Activated CD8-positive, alpha-beta T cell treated with anti-CD3 and anti-CD28 coated beads, Interleukin-2, amount 10 ng/mL, durations not matched to agents 7 days and 5 days (primary cell): ENCODE measurements at regions not wholly inside any gene's neighbourhood (a gene's known extent, or its start where the extent isn't known, plus 50 kb on each side); places are given as distances from the start of the nearest gene placed in this dataset.
A peak's percentile ranks its signal among the peaks of the same experiment; 100 is the strongest.

Experiments used
- ATAC-seq: fragments of 150-1000 bp; cut with Tn5 transposase; one replicate; pipeline ENCODE4 v1.10.0; 2021; ENCODE audit warnings: moderate library complexity
- CTCF ChIA-PET: fragments of 350-600 bp; sonication (Branson Sonifier 250); formaldehyde crosslinking; loops from one replicate; lab custom pipeline; 2021; ENCODE audit warnings: antibody characterized with exemption; lab: Charles Lee
- POLR2A ChIA-PET: fragments of 350-600 bp; sonication (Branson Sonifier 250); formaldehyde crosslinking; loops from one replicate; lab custom pipeline; 2021; ENCODE audit warnings: antibody characterized with exemption; lab: Charles Lee
- DNase-seq: peaks from one replicate; pipeline ENCODE4 v3.0.0-alpha.2; 2020
- H3K27ac Mint-ChIP-seq: one replicate; pipeline ENCODE4 v1.8.0; 2021; ENCODE audit warnings: mild to moderate bottlenecking, mixed read lengths
- H3K27me3 Mint-ChIP-seq: one replicate; pipeline ENCODE4 v1.8.0; 2021; ENCODE audit warnings: low read depth, mixed read lengths
- H3K36me3 Mint-ChIP-seq: one replicate; pipeline ENCODE4 v1.8.0; 2021; ENCODE audit warnings: low read depth, mixed read lengths
- H3K4me1 Mint-ChIP-seq: one replicate; pipeline ENCODE4 v1.8.0; 2021; ENCODE audit warnings: low read depth, mixed read lengths
- H3K4me3 Mint-ChIP-seq: one replicate; pipeline ENCODE4 v1.8.0; 2021; ENCODE audit warnings: mild to moderate bottlenecking, mixed read lengths
- H3K9me3 Mint-ChIP-seq: one replicate; pipeline ENCODE4 v1.8.0; 2022; ENCODE audit warnings: mixed read lengths; ENCODE audit not compliant: insufficient read depth

DNA sequence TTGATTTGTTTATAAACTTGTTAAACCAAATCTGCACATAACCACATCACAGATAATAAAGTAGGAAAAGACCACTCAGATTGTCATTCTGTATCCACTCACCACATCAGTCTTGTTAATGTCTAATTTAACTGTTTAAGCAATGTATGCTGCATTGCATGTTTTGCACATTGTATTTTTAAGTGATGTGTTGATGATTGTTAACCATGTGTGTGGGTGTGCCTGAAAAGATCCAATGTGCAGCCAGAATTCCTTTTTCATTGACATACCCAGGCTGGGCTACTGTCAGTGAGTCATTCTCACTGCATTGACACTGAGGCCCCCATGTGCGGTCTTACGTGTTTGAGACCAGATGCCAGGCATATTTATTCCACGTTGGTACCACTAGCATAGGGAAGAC is 167.3 kb downstream of the TRMT11 start:
- ChIA-PET POLR2A (no interaction called here), CTCF (no interaction called here)
- no peak for DNase-seq
- H3K36me3 Mint-ChIP-seq: no peaks in the 10 kb centered on the region
- no peak overlapping the region for H3K27ac Mint-ChIP-seq
- H3K4me1 Mint-ChIP-seq: peaks cover 12% of the 10 kb centered on the region
- no peak for ATAC-seq
- no peak overlapping the region for H3K4me3 Mint-ChIP-seq
- no peaks in the 10 kb centered on the region for H3K27me3 Mint-ChIP-seq
- H3K9me3 Mint-ChIP-seq: no peaks in the 10 kb centered on the region

DNA sequence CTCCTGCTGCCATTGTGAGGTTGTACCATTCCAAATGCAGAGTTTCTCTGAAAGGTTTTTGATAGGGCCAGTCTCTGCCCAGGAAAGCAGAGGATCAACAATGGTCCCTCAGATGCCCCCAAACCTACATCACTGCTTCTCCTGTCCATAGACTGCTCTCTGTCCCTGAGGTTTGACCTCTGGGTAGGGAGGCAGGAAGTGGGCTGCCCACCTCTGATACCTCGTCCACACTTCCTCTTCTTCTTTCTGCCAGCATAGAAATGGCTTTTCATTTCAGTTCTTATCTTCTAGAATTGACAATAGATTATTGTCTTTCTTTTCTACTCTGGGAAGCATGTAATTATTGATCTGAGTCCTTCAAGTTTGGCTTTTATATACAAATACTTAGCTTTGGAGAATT is 170.6 kb downstream of the TRMT11 start:
- ChIA-PET POLR2A (no interaction called here), CTCF (no interaction called here)
- Mint-ChIP-seq H3K4me1 (peaks cover 12% of the 10 kb centered on the region), H3K36me3 (no peaks in the 10 kb centered on the region), H3K27me3 (no peaks in the 10 kb centered on the region), H3K9me3 (no peaks in the 10 kb centered on the region), H3K27ac (no peak overlapping the region), H3K4me3 (no peak overlapping the region)
- ATAC-seq (no peak), DNase-seq (no peak)

DNA sequence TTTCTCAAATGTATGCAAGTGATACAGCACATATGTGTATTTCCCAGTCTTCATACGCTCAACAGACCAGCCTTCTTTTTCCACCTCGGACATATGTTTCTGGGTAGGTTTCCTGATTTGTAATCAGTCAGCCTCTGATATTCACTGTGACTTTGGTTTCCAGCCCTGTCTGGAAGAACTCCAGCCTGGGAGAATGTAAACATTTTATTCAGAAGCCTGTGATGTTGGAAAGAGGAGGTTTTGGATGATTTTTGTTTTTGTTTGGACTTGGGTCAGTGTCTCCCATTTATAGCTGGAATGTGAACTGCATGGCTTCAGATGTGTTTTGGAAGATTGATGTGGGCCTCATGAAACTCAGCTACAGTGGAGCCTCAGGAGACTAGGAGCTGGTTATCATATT is 172.2 kb upstream of the CENPW start:
- ATAC-seq: no peak
- POLR2A ChIA-PET: no interaction called here
- DNase-seq: no peak
- H3K9me3 Mint-ChIP-seq: no peaks in the 10 kb centered on the region
- H3K36me3 Mint-ChIP-seq: no peaks in the 10 kb centered on the region
- no peaks in the 10 kb centered on the region for H3K27me3 Mint-ChIP-seq
- H3K4me3 Mint-ChIP-seq: no peak overlapping the region
- CTCF ChIA-PET: interaction anchor here (0.6 to 4.2 kb wide), 4 partner anchors 53 to 652 kb away, joined by 4 to 16 read pairs (median 4); no protein-coding TSS in a partner anchor
- no peak overlapping the region for H3K27ac Mint-ChIP-seq
- H3K4me1 Mint-ChIP-seq: peaks cover 9% of the 10 kb centered on the region

DNA sequence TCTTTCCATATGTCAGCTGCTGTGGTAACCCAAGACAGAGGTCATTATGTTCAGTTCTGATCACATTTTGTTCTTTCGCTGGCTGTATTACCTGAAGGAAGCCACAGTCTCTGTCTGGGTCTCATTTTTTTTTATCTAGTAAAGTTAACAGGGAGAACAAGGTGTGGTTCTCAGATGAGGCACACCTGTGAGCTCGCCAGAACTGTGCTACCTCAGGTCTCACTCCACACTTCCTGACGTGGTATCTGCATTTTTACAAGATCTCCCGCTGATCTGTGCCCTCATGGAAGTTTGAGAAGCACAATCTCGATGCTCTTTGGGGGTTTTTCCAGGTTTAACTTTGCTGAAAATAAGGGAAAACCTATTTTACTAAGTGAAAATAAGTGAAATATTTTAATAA is 169.5 kb upstream of the CENPW start:
- Mint-ChIP-seq H3K9me3 (no peaks in the 10 kb centered on the region), H3K27ac (no peak overlapping the region), H3K36me3 (no peaks in the 10 kb centered on the region), H3K27me3 (no peaks in the 10 kb centered on the region), H3K4me1 (peaks cover 9% of the 10 kb centered on the region), H3K4me3 (no peak overlapping the region)
- ChIA-PET POLR2A (no interaction called here), CTCF (interaction anchor here (0.6 to 4.2 kb wide), 2 partner anchors 139 to 175 kb away, joined by 3 to 16 read pairs; no protein-coding TSS in a partner anchor)
- ATAC-seq (no peak), DNase-seq (no peak)

DNA sequence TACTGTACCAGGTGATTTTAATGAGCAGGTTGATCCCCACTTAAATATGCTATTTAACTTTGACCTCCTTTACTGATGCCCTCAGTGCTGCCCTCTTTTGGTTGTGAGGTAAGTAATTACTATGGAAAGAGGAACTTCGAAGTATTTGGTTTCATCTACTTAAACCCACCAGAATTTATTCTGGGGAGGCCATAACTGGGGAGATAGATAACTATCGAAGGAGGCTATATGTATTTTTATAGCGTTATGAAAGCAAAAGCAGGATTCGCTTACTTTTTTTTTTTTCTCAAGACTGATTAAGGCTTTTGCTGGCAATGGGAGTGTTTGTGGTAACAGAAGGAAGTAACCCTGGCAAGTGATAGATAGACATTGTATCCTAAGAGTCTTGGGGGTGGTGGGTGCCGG is 168.9 kb upstream of the CENPW start:
- POLR2A ChIA-PET: no interaction called here
- peak; percentile 49 for DNase-seq
- H3K27ac Mint-ChIP-seq: no peak overlapping the region
- peak; percentile 55 for ATAC-seq
- CTCF ChIA-PET: interaction anchor here (4.2 kb wide), 1 partner anchor 175 kb away, joined by 16 read pairs; no protein-coding TSS in a partner anchor
- H3K36me3 Mint-ChIP-seq: no peaks in the 10 kb centered on the region
- H3K4me3 Mint-ChIP-seq: peak overlapping the region; percentile 32
- peaks cover 9% of the 10 kb centered on the region for H3K4me1 Mint-ChIP-seq
- H3K9me3 Mint-ChIP-seq: no peaks in the 10 kb centered on the region
- H3K27me3 Mint-ChIP-seq: no peaks in the 10 kb centered on the region

DNA sequence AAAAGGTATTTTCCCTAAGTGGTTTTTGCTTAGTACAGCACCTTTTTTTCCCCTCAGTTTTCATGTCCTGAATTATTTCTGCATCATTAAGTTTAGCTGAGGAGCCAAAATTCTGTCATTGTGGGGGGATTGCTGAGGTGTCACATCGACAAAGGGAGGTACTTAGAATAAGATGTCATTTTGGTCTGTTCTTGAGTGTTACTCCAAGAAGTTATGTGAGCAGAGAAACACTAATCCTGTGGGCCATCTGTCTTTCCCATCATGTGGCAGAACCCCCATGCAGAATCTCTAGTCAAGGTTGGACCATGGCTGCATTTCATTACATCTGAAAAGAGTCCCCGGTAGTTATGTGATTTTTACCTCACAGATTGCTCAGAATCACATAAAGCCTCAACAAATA is 167.8 kb upstream of the CENPW start:
- no peak overlapping the region for H3K4me3 Mint-ChIP-seq

DNA sequence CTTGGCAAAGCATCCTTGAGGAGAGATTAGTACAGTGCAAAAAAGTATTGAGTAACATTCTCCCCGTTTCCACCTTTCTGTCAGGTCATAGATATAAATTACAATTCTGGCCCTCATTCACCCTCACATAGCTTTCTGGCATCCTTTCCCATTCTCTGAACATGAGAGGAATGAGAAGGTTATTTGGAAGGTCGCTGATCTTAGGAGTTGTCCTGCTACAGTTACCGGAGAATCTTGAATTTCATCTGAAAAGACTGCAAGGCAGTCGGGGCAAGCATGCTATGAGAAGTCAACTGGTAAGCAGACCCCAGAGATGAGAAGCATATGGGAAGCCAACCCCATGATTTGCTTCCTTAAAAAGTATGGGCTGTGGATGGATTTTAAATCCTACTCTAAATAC is 166.7 kb upstream of the CENPW start:
- POLR2A ChIA-PET: no interaction called here
- Mint-ChIP-seq H3K9me3 (no peaks in the 10 kb centered on the region), H3K4me1 (peaks cover 9% of the 10 kb centered on the region), H3K36me3 (no peaks in the 10 kb centered on the region), H3K27ac (no peak overlapping the region), H3K27me3 (no peaks in the 10 kb centered on the region), H3K4me3 (no peak overlapping the region)
- CTCF ChIA-PET: no interaction called here
- ATAC-seq: no peak
- no peak for DNase-seq

More for the DNA sequence above, 167.8 kb upstream of the CENPW start:
- ChIA-PET CTCF (interaction anchor here (0.9 to 1.1 kb wide), 2 partner anchors 13 to 142 kb away, joined by 3 read pairs; no protein-coding TSS in a partner anchor), POLR2A (no interaction called here)
- H3K4me1 Mint-ChIP-seq: peaks cover 9% of the 10 kb centered on the region
- DNase-seq (no peak), ATAC-seq (no peak)
- no peak overlapping the region for H3K27ac Mint-ChIP-seq
- H3K9me3 Mint-ChIP-seq: no peaks in the 10 kb centered on the region
- no peaks in the 10 kb centered on the region for H3K27me3 Mint-ChIP-seq
- H3K36me3 Mint-ChIP-seq: no peaks in the 10 kb centered on the region

DNA sequence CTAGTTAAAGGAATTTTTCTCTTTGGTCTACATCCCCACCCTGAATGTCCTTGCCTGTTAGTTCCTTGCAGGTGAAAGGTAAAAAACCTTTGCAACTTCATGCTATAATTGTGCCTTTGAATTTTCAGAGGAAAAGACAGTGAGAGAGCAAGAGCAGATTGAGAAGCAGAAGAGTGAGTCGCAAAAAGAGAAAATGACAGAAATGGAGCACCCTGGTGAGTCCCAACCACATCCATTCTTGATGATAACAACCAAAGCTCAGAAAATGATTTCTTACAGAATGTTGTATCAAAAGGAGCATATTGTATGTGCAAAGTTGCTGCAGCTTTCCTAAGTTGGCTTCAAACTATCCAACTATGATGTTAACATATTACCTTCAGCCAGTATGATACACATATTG is 165.2 kb upstream of the CENPW start:
- ATAC-seq: no peak
- ChIA-PET CTCF (no interaction called here), POLR2A (no interaction called here)

DNA sequence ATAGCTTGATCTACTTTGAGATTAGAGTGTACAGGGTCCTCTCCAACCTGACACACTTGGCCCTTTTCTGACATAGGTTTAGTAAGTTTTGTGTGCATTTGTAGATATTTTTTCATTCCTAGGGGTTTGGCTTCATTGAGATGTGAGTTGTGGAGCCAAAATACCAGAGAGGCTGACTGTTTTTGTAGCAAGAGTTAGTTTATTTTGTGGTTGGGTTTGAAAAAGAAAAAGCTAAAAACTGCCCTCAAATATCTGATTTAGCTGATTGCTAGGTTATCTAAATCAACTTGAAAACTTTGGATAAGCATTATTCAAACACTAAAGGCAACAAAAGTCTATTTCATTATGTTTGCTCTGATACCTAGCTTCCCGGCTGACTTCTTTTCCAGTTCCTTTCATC is 164.7 kb upstream of the CENPW start:
- DNase-seq (no peak), ATAC-seq (no peak)
- no peaks in the 10 kb centered on the region for H3K36me3 Mint-ChIP-seq
- H3K9me3 Mint-ChIP-seq: no peaks in the 10 kb centered on the region
- no peak overlapping the region for H3K27ac Mint-ChIP-seq
- H3K27me3 Mint-ChIP-seq: no peaks in the 10 kb centered on the region
- H3K4me1 Mint-ChIP-seq: peaks cover 9% of the 10 kb centered on the region
- ChIA-PET POLR2A (no interaction called here), CTCF (interaction anchor here (0.7 kb wide), 1 partner anchor 140 kb away, joined by 3 read pairs; no protein-coding TSS in a partner anchor)
- H3K4me3 Mint-ChIP-seq: no peak overlapping the region

More for the DNA sequence above, 165.2 kb upstream of the CENPW start:
- Mint-ChIP-seq H3K36me3 (no peaks in the 10 kb centered on the region), H3K4me1 (peaks cover 9% of the 10 kb centered on the region), H3K27me3 (no peaks in the 10 kb centered on the region), H3K27ac (no peak overlapping the region), H3K9me3 (no peaks in the 10 kb centered on the region), H3K4me3 (no peak overlapping the region)
- no peak for DNase-seq

DNA sequence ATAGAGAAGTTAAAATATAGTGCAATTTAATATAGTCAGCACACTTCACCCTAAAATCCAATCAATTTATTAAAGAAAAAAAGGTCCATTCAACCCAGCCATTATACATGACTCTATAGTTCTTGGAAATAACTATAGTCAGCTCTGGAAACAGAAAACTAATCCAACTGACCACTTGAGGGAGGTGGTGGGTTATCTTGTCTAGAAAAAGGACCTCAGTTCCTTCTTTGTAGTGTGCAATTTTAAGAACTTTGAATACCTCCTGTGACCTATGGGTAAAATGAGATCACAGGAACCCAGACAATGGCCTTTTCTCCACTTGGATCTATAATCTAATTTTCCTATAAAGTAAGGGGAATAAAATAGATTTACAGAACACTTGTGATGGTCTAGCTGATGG is 163.6 kb upstream of the CENPW start:
- Mint-ChIP-seq H3K27me3 (no peaks in the 10 kb centered on the region), H3K9me3 (no peaks in the 10 kb centered on the region), H3K4me3 (no peak overlapping the region), H3K27ac (no peak overlapping the region), H3K36me3 (no peaks in the 10 kb centered on the region), H3K4me1 (peaks cover 2% of the 10 kb centered on the region)
- no peak for DNase-seq
- ATAC-seq: no peak
- ChIA-PET CTCF (no interaction called here), POLR2A (no interaction called here)

DNA sequence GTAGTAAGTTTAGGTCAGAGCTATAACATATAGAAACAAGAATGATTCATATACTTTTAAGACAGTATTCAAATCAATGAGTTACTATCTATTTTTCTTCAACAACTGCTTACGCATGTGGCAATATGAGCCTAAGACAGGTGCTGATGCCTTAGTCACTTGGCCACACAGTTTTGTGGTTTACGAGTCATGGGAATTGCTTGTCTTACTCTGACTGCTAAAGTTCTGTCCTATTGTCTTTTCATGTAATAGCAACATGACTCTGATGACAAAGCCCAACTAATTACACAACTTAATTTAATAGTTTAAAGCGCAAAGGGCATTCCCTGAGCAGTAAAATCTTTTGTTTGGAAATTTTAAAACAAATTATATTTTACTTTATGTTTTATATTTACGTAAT is 159.3 kb upstream of the CENPW start:
- Mint-ChIP-seq H3K27ac (no peak overlapping the region), H3K9me3 (no peaks in the 10 kb centered on the region), H3K27me3 (no peaks in the 10 kb centered on the region), H3K4me3 (no peak overlapping the region), H3K4me1 (no peaks in the 10 kb centered on the region), H3K36me3 (no peaks in the 10 kb centered on the region)
- ChIA-PET POLR2A (no interaction called here), CTCF (no interaction called here)
- no peak for DNase-seq
- no peak for ATAC-seq

DNA sequence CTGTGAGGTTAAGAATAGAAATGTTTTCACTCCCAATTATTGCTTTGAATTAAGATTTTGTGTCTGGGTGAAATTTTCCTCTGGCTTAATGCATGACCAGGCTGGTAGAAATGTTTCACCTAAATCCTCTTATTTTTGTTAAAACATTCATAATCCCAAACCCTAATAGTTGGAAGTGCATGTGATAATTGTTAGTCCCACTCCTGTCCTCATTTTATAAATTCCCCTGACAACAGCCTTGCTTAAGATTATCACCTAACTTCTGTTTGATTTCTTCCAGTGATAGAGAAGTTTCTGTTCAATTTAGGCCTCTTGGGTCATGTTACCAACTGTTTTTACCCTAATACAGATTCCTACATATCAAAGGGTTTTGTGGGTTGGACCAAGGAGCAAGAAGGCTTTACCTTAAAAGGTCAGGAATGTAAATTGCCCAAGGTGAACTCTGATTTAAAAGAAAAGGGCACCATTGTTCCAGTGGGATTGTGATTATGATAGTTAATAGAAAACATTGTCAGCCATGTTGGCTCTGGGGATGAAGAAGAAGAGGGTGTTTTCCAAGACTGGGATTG is 158.7 kb upstream of the CENPW start:
- DNase-seq: no peak

DNA sequence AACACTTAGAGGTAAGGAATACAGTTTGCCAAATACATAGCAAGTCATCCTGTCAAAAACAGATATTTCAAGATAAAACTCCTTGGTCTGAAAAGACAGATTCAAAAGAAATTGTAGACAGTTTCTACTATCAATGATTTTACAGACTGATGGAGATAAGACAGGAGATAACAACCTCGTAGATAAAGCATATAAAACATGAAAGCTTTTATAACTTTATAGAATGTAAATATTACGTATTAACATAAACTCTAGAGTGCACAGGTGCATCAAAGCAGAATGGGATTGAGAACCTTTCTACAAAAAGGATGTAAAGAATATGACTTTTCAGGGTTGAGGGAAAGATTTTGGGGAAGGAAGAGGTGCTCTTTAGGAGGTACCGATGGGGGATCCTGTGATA is 158.0 kb upstream of the CENPW start:
- no peak overlapping the region for H3K27ac Mint-ChIP-seq
- no peak for DNase-seq
- no peaks in the 10 kb centered on the region for H3K27me3 Mint-ChIP-seq
- no peak overlapping the region for H3K4me3 Mint-ChIP-seq
- H3K36me3 Mint-ChIP-seq: no peaks in the 10 kb centered on the region
- POLR2A ChIA-PET: no interaction called here
- no peaks in the 10 kb centered on the region for H3K9me3 Mint-ChIP-seq
- CTCF ChIA-PET: no interaction called here
- no peak for ATAC-seq
- H3K4me1 Mint-ChIP-seq: no peaks in the 10 kb centered on the region

More for the DNA sequence above, 158.7 kb upstream of the CENPW start:
- ChIA-PET POLR2A (no interaction called here), CTCF (no interaction called here)
- no peak for ATAC-seq
- Mint-ChIP-seq H3K27ac (no peak overlapping the region), H3K27me3 (no peaks in the 10 kb centered on the region), H3K9me3 (no peaks in the 10 kb centered on the region), H3K36me3 (no peaks in the 10 kb centered on the region), H3K4me1 (no peaks in the 10 kb centered on the region), H3K4me3 (no peak overlapping the region)
